A673 (cell line): ENCODE measurements at regions not wholly inside any gene's neighbourhood (a gene's known extent, or its start where the extent isn't known, plus 50 kb on each side); places are given as distances from the start of the nearest gene placed in this dataset.

Experiments used
- BruUV-seq: library from RNA; stranded (reverse); fragments of 400-500 nt; replicated peaks from 2 replicates; lab custom pipeline; 2021; lab: Mats Ljungman, UMichigan
- CTCF ChIA-PET: fragments of 300-600 bp; sonication (Branson Sonifier 250); formaldehyde crosslinking; loops from one replicate; lab custom pipeline; 2022; ENCODE audit warnings: antibody characterized with exemption; lab: Charles Lee
- POLR2A ChIA-PET: fragments of 300-600 bp; sonication (Branson Sonifier 250); formaldehyde crosslinking; loops from one replicate; lab custom pipeline; 2022; ENCODE audit warnings: antibody characterized with exemption; ENCODE audit not compliant: low non-redundant PET; lab: Charles Lee
- DNase-seq: peaks from one replicate; pipeline ENCODE4 v3.0.0-alpha.2; 2015; ENCODE audit warnings: low spot score
- H3K27ac ChIP-seq: fragments of 200-600 bp; sonication (generic); 2 replicates; pipeline ENCODE4 v1.5.1; 2016; ENCODE audit warnings: mixed run types, low read depth, mild to moderate bottlenecking, mixed read lengths, antibody characterized with exemption, low read length; ENCODE audit not compliant: poor library complexity, severe bottlenecking
- H3K27me3 ChIP-seq: fragments of 200-600 bp; sonication (generic); replicated peaks from 2 replicates; pipeline ENCODE4 v1.6.1; 2017; ENCODE audit warnings: mixed run types, low read depth, mild to moderate bottlenecking, mixed read lengths, antibody characterized with exemption, low read length; ENCODE audit not compliant: insufficient read depth, poor library complexity
- H3K36me3 ChIP-seq: fragments of 200-600 bp; sonication (generic); 2 replicates; pipeline ENCODE4 v1.6.1; 2016; ENCODE audit warnings: mixed run types, mild to moderate bottlenecking, mixed read lengths, antibody characterized with exemption, low read length; ENCODE audit not compliant: insufficient read depth, poor library complexity, severe bottlenecking
- H3K4me1 ChIP-seq: fragments of 200-600 bp; sonication (generic); 2 replicates; pipeline ENCODE4 v1.6.1; 2017; ENCODE audit warnings: mixed run types, mild to moderate bottlenecking, mixed read lengths, antibody characterized with exemption, low read length; ENCODE audit not compliant: insufficient read depth, poor library complexity, severe bottlenecking
- H3K4me3 ChIP-seq: fragments of 200-600 bp; sonication (generic); 2 replicates; pipeline ENCODE4 v1.5.1; 2016; ENCODE audit warnings: low read depth, mixed run types, mild to moderate bottlenecking, mixed read lengths, low read length; ENCODE audit not compliant: poor library complexity, severe bottlenecking
- H3K9me3 ChIP-seq: fragments of 200-600 bp; sonication (generic); 2 replicates; pipeline ENCODE4 v1.6.1; 2016; ENCODE audit warnings: mixed run types, low read depth, mild to moderate bottlenecking, mixed read lengths, antibody characterized with exemption, low read length; ENCODE audit not compliant: poor library complexity, severe bottlenecking
- EZH2 ChIP-seq: fragments of 200-600 bp; sonication (generic); IDR thresholded peaks from 2 replicates; pipeline ENCODE4 v1.6.1; 2017; ENCODE audit warnings: borderline replicate concordance, low read depth, mild to moderate bottlenecking, mixed read lengths, antibody characterized with exemption, low read length; ENCODE audit not compliant: poor library complexity, severe bottlenecking
- intact Hi-C: fragments of 100-400 bp; cut with micrococcal nuclease; formaldehyde crosslinking; loops from one replicate; pipeline ENCODE4 v1.10.0; 2022; ENCODE audit not compliant: unreplicated experiment
- TF ChIP-seq, protein P1 (sequence below): fragments of 300-800, 200-600 bp; sonication (generic); conservative IDR thresholded peaks from 2 replicates; pipeline ENCODE4 v1.5.1; 2017; ENCODE audit warnings: low read depth, mild to moderate bottlenecking, antibody characterized with exemption, low read length, moderate library complexity, mixed read lengths

- TF ChIP-seq EZH2: no peak
- TF ChIP-seq, protein P1, sequence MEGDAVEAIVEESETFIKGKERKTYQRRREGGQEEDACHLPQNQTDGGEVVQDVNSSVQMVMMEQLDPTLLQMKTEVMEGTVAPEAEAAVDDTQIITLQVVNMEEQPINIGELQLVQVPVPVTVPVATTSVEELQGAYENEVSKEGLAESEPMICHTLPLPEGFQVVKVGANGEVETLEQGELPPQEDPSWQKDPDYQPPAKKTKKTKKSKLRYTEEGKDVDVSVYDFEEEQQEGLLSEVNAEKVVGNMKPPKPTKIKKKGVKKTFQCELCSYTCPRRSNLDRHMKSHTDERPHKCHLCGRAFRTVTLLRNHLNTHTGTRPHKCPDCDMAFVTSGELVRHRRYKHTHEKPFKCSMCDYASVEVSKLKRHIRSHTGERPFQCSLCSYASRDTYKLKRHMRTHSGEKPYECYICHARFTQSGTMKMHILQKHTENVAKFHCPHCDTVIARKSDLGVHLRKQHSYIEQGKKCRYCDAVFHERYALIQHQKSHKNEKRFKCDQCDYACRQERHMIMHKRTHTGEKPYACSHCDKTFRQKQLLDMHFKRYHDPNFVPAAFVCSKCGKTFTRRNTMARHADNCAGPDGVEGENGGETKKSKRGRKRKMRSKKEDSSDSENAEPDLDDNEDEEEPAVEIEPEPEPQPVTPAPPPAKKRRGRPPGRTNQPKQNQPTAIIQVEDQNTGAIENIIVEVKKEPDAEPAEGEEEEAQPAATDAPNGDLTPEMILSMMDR: no peak
- Histone ChIP-seq H3K27ac (no peak overlapping the region), H3K9me3 (no peaks in the 10 kb centered on the region), H3K27me3 (no peaks in the 10 kb centered on the region), H3K4me1 (peaks cover 9% of the 10 kb centered on the region), H3K4me3 (no peak overlapping the region), H3K36me3 (no peaks in the 10 kb centered on the region)
- intact Hi-C loops: no loop called here
- DNase-seq: no peak
- ChIA-PET CTCF (interaction anchor here (0.5 kb wide), 1 partner anchor 22 kb away, joined by 6 read pairs; no protein-coding TSS in a partner anchor), POLR2A (no interaction called here)
- no TSS peak for BruUV-seq
Measured at GRCh38 chr5:33235824-33236223, 204.9 kb upstream of the TARS1 start.

DNA sequence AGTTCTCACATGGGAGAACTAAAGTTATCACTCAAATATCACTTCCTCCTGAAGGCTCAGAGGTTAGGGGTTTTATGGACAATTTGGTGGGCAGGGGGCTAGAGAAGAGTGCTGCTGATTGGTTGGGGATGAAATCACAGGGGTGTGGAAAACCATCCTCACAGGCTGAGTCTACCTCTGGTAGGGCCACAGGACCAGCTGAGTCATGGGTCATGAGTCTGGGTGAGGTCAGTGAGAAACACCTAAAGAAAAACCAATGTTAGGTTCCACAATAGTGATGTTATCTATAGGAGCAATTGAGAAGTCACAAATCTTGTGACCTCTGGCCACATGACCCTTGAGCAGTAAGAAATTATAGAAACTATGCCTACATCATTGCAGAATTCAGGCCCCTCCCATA is 203.3 kb upstream of the TARS1 start:
- DNase-seq: no peak
- BruUV-seq: no TSS peak
- H3K4me3 ChIP-seq: no peak overlapping the region
- no peaks in the 10 kb centered on the region for H3K36me3 ChIP-seq
- intact Hi-C loops: no loop called here
- no peaks in the 10 kb centered on the region for H3K27me3 ChIP-seq
- POLR2A ChIA-PET: no interaction called here
- peaks cover 9% of the 10 kb centered on the region for H3K4me1 ChIP-seq
- TF ChIP-seq, protein P1: no peak
- no peak for TF ChIP-seq EZH2
- CTCF ChIA-PET: no interaction called here
- no peak overlapping the region for H3K27ac ChIP-seq
- no peaks in the 10 kb centered on the region for H3K9me3 ChIP-seq

GRCh38 chr5:33238826-33239695 is 201.7 kb upstream of the TARS1 start:
- intact Hi-C loops: no loop called here
- H3K9me3 ChIP-seq: no peaks in the 10 kb centered on the region
- no TSS peak for BruUV-seq
- H3K27me3 ChIP-seq: no peaks in the 10 kb centered on the region
- no peak overlapping the region for H3K4me3 ChIP-seq
- ChIA-PET CTCF (interaction anchor here (0.6 kb wide), 1 partner anchor 1706 kb away, joined by 4 read pairs; no protein-coding TSS in a partner anchor), POLR2A (no interaction called here)
- H3K36me3 ChIP-seq: no peaks in the 10 kb centered on the region
- DNase-seq: no peak
- TF ChIP-seq, protein P1: no peak
- no peak for TF ChIP-seq EZH2
- H3K4me1 ChIP-seq: no peaks in the 10 kb centered on the region
- H3K27ac ChIP-seq: no peak overlapping the region
